GM12892 (cell line): ENCODE measurements at regions not wholly inside any gene's neighbourhood (a gene's known extent, or its start where the extent isn't known, plus 50 kb on each side); places are given as distances from the start of the nearest gene placed in this dataset.

Experiments used
- POLR2A ChIP-seq: IDR thresholded peaks from 2 replicates; pipeline ENCODE4 v1.6.1; 2011; ENCODE audit warnings: low read depth, low read length, control low read depth
- POLR2AphosphoS5 ChIP-seq: IDR thresholded peaks from 2 replicates; pipeline ENCODE4 v1.6.1; 2011; ENCODE audit warnings: low read depth, low read length, control low read depth

- TF ChIP-seq POLR2A (no peak), POLR2AphosphoS5 (no peak)
These were observed 342.1 kb upstream of the GRM7 start for GRCh38 chr3:6518709-6519345.
